Skeletal muscle cell (primary cell): ENCODE measurements at regions not wholly inside any gene's neighbourhood (a gene's known extent, or its start where the extent isn't known, plus 50 kb on each side); places are given as distances from the start of the nearest gene placed in this dataset.

Experiments used
- DNase-seq: peaks from one replicate; pipeline ENCODE4 v3.0.0-alpha.2; 2010; ENCODE audit warnings: low read depth
- H3K4me3 ChIP-seq: 2 replicates; pipeline ENCODE4 v1.5.1; 2011; ENCODE audit warnings: low read depth, mild to moderate bottlenecking, control low read depth, low read length, moderate library complexity

DNA sequence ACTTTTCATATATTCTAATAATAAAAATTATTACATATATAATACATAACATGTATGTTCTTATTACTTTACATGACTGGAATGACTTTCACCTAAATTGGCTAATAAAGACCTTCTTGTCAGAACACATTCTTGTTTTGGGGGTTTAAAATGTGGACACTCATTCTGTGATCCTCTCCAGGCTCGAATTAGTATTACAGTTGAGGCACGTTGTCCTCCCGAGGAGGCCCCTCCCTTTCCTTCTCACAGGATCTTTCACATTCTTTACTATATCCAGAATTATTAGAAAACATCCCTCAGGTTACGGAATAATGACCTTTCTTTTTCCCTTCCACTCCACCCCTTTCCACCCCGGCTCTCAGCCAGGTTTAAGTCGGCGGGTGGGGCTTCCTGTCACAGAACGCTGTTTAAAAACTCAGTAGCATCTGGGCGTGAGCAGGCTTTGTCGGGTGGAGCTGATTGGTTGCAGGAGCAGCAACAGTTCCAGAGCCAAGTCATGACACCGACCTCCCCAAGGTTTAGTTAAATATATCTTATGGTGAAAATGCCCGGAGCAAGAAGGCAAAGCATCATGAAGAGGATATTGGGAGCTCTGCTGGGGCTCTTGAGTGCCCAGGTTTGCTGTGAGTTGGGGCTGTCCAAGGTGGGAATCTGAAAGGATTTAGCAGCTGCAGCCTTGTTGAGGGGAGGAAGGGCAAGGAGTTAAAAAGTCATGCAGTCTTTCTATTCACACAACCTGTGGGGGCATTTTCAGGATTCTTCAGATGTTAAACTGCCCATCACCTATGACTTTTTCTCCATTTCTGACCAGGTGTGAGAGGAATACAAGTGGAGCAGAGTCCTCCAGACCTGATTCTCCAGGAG, 396.7 kb upstream of the OR4E1 start:
- no peak for DNase-seq
- H3K4me3 ChIP-seq = no peak overlapping the region

DNA sequence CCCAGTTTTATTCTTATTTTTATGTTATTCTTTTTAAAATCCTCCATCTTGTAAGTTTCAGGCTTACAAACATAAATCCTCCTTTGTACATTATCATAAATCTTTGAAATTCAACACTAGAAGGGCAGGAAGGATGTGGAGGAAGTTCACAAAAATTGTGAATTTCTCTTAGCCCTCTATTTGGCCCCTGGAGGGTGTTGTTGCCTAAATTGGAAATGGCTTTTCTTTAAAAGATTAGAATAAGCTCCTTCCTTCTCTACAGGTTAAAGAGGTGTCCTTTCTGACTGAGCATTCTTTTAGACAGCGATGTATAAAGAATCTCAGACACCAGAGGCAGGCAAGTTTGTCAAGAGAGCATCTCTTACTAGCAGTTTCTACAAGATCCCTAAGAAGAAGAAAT, 391.7 kb upstream of the OR4E1 start:
- no peak for DNase-seq
- no peak overlapping the region for H3K4me3 ChIP-seq

DNA sequence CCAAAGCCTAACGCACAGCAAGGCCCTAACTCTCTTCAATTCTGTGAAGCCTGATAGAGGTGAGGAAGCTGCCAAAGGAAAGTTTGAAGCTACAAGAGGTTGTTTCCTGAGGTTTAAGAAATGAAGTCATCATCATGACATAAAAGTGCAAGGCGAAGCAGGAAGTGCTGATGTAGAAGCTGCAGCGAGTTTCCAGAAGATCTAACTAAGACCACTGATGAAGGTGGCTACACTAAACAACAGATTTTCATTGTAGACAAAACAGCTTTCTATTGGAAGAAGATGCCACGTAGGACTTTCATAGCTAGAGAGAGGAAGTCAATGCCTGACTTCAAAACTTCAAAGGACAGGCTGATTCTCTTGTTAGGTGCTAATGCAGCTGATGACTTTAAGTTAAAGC, 385.6 kb upstream of the OR4E1 start:
- DNase-seq = no peak

DNA sequence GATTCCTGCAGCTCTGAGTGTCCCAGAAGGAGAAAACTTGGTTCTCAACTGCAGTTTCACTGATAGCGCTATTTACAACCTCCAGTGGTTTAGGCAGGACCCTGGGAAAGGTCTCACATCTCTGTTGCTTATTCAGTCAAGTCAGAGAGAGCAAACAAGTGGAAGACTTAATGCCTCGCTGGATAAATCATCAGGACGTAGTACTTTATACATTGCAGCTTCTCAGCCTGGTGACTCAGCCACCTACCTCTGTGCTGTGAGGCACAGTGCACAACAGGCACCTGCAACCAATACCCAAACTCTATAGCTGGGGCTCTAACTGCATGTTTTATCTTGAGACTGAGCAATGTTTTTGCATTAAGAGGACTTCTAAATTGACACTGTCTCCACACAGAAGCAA, 379.2 kb upstream of the OR4E1 start:
- DNase-seq = no peak
- no peak overlapping the region for H3K4me3 ChIP-seq

More for the DNA sequence above, 385.6 kb upstream of the OR4E1 start:
- H3K4me3 ChIP-seq = no peak overlapping the region

DNA sequence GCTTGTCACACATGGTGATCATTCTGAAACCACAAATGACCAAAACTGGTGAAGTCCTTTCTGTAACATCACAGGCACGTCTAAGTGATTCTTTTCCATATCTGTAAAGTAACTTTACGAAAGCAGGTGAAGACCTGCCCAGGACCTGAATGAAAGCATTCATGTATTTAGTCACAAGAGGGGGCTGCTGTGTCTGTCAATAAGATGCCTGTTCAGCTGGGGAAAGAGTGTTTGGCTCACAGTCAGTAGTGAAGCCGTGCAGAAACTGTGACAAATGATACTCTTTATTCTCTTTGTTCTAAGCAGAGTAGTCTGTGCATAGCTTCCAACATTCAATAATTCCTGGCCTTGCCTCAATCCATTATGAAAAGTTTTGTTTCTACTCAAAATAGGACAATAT, 373.5 kb upstream of the OR4E1 start:
- H3K4me3 ChIP-seq = no peak overlapping the region
- no peak for DNase-seq

DNA sequence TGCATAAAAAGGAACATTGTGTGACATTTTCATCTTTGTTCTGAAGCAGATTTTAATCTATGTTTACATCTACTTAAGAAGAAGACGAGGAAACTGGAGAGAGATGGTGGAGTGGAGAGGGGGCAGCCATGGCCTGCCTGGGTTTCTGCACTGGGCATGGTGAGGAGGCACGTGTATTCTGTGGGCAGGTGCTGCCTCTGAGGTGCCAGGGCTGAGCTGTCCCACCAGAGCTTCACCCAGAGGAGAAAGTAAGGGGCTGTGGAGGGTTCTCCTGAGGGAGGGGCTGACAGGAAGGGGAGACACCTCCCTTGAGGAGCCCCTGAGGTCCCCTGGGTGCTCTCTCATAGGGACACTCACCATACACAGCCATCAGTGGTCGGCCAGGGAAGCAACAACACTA, 372.4 kb upstream of the OR4E1 start:
- DNase-seq = no peak
- no peak overlapping the region for H3K4me3 ChIP-seq

DNA sequence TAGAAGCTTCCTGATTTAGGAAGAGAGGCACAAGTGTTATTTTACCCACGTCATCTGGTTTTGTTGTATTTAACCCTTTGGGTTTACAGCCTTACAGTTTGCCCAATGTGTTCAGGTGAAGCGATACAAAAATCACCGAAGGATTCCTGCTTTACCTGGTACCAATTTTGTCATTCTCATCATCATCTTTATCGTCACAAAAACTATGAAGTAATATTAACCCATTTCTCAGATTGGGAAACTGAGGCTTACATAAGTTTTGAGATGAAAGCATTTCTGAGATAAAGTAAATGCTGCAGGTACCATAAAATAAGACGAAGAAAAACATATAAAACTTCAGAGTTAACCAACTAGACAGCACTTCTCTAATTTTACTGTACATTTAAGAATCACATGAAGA, 370.6 kb upstream of the OR4E1 start:
- no peak for DNase-seq
- H3K4me3 ChIP-seq = no peak overlapping the region

DNA sequence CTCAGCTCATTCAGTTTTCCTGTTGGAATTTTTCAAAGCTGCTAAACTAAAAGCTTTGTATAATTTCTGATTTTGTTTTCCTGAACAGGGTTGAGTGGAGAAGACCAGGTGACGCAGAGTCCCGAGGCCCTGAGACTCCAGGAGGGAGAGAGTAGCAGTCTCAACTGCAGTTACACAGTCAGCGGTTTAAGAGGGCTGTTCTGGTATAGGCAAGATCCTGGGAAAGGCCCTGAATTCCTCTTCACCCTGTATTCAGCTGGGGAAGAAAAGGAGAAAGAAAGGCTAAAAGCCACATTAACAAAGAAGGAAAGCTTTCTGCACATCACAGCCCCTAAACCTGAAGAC, 367.1 kb upstream of the OR4E1 start:
- H3K4me3 ChIP-seq = no peak overlapping the region

DNA sequence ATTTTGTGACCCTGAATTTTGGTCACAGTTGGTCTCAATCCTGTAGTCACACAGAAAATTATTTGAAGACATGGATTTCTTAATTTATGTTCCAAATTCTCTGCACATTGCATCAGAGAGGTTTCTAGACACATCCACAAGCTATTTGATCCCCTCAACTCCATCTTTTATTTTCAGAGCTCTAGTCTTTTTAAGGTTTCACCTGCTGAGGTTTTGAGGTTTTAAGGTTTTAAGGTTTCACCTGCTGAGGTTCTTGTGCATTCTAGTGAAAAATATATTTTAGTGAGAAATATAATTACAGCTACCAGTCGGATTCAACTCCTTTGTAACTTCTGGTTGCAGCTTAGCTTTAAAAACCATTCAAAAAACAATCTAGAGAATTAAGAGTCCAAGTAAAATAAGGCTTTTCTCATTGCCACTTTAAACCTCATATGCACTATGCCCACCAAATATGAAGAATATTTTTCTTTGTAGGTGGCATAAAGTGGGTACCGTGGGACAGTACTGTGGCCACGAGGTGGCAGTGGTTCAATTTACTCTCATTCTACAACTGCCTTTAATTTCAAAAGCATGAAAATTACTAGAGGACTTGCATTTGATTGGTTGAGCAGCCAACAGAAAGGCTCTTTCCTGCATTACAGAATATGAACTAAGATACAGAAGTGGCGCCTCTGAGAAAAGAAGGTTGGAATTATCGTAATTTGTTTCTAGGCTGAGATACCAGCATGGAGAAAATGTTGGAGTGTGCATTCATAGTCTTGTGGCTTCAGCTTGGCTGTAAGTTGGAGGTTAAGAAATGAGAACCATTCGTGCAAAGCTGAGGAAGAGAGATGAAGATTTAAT, 366.5 kb upstream of the OR4E1 start:
- DNase-seq = no peak
- no peak overlapping the region for H3K4me3 ChIP-seq

More for the DNA sequence above, 367.1 kb upstream of the OR4E1 start:
- no peak for DNase-seq

DNA sequence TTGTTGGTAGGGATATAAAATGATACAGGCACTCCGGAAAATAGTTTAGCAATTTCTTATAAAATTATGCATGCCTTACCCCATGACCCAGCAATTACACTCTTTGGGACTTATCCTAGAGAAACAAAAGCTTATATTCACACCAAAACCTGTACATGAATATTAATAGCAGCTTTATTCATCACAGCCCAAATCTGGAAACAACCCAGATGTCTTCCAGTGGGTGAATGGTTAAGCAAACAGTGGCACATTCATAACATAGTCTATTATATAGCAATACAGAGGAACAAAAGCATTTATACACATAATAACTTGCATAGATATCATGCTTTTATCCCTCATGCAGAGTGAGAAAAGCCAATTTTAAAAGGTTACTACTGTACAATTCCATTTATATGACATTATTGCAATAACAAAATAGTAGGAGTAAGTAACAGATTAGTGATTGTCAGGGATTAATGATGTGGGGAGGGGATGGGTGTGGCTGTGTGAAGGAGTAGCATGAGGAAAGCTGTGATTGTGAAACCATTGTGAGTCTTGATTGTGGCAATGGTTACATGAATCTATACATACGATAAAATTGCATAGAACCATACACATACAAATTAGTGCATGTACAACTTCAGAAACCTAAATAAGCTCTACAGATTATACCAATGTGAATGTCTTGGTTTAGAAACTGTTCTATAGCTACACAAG, 363.1 kb upstream of the OR4E1 start:
- H3K4me3 ChIP-seq = no peak overlapping the region
- no peak for DNase-seq

DNA sequence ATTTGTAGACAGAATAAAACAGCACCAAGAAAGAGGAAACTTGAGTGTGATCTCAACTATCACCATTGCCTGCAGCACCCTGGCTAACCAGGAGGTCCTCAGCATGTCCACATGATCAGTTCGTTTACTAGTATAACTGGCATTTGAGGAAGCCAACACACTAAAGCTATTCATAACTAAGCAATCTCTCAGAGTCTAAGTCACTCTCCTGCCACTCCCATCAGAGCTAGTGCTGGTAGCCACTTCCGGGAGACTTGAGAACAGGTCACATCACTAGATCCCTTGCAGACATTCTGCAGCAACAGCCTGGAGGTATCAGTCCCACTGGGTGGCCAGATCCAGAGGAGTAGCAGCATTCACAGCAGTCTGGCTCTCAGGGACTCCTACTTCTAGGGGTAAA, 352.9 kb upstream of the OR4E1 start:
- no peak overlapping the region for H3K4me3 ChIP-seq
- no peak for DNase-seq

DNA sequence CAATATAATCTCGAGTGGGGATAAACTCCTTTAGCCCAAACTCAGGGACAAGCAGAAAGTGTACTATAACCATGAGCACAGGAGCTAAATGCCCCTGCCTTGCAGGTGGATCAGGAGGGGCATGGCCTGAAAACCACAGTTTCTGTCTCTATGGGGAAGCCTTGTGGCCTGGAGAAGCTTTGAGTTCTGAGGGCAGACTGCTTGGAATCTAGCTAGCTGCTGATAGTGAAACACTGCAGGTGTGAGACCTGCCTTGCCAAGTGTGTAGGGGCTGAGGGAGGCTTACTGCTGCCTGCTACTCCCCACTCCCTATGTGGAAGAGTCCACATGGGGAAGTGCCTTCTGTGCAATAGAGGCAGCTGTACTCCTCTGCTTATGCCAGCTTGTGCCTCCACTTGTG, 352.3 kb upstream of the OR4E1 start:
- no peak for DNase-seq
- H3K4me3 ChIP-seq = no peak overlapping the region

DNA sequence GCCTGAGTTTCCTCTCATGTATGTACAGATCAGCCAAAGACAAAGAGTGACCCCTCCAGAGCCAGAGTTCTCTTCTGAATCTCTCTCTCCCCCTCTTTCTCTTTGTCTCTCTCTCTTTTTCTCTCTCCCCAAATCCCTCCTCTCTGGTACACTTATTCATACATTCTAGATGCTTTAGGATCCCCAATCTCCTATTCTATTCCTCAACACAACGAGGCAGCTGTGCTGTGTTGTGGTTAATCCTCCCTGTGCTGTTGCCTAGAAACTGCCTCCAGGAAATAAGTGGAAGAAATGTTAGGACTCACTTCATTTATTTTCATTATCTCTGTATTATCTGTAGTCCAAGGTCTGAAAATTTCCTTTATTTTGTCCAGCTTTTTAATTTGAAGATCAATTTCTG, 350.5 kb upstream of the OR4E1 start:
- no peak overlapping the region for H3K4me3 ChIP-seq
- DNase-seq = no peak

DNA sequence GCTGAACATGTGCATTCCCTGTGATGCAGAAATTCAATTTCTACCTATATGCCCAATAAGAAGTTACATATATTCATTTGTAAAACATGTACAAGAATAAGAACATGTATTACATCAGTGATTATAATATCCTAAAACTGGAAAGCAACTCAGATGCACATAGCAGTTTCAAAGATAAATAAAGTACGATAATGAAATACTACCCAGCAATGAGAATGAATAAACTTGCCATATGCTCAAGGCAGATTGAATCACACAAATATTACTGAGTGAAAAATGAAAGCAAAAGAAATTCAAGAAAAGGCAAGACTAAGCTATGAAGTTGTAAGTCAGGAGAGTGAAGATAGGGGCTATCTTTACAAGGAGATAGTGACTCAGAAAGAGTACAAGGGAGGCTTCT, 345.3 kb upstream of the OR4E1 start:
- no peak for DNase-seq
- no peak overlapping the region for H3K4me3 ChIP-seq

DNA sequence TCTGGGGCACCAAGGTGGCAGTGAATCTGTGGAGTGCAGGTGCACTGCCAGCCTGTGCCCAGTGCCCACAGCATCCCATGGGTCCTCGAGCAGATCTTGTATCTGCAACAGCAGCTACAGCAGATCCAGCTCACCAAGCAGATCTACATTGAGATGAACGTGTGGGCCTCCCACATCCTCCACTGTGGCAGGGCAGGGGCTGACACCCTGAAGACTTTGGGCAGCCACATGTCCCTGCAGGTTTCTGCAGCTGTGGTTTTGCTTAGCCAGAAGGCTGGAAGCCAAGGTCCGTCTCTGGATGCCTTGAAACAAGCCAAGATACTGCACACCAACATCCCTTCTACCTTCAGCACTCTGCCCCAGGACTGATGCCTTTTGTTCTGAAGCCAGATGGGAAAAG, 338.8 kb upstream of the OR4E1 start:
- H3K4me3 ChIP-seq = no peak overlapping the region
- no peak for DNase-seq

DNA sequence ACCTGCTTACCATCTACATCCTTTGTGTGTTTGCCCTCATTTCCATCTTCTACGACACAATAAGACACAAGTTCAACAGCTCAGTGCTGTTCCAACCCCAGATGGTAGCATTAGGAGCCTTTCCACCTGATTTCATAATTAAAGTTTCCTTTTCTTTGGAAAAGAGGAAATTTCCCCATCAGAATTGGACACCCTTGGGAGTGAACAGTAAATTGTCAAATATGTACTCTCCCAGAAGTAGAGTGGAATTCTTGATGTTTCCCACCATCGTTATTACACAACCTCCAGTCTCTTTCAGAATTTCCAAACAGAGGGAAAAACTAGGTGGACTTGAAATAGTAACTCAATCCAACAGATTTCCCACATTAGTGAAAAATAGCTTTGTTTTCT, 337.6 kb upstream of the OR4E1 start:
- H3K4me3 ChIP-seq = no peak overlapping the region
- no peak for DNase-seq

DNA sequence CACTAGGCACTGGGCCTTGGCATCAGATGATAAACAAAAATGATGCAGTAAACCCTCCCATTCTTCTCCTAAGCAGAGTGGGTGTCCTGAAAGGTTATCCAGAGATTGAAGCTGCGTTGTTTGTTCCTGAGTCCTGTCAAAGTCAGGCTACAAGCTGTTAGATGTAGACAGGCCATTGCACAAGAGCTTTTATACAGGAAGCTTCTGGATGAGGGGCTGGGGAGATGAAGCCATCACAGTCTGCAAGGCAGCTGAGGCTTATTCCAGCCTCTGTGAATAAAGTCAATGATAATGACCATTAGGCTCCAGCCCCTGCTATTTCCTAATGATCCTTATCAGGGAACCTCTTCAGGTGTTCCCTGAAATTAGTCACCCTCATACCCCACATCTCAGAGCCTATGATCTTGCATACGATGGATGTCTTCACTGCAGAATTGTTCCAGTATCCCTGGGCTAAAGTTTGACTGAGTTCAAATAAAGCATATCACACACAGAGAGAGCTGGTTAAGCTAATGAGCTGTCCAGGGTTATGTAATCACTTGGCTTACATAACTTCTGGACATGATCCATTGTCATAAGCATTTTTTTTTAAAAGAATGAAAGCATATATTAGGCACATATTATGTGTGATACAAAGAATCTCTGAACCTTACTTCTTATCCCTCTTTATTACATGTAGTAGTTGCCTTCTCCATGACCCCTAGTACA, 337.1 kb upstream of the OR4E1 start:
- H3K4me3 ChIP-seq = no peak overlapping the region
- no peak for DNase-seq

DNA sequence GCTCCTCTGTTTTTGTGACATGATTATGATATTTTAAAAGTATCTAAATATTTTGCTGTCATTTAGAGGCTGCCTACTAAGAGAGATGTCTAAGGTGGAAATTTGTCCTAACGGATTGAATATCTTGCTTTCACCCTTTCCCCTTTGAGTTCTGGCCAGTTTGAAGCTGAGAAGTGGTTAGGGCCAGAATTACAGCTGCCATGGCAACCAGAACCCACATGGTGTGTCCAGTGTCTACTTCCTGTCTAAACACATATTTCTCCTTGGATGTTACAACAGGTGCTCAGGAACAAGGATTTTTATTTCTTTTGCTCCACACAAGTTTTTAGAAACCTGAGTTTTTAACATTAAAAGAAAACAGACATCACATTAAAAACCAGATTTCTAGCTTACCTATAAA, 335.1 kb upstream of the OR4E1 start:
- no peak overlapping the region for H3K4me3 ChIP-seq
- no peak for DNase-seq

DNA sequence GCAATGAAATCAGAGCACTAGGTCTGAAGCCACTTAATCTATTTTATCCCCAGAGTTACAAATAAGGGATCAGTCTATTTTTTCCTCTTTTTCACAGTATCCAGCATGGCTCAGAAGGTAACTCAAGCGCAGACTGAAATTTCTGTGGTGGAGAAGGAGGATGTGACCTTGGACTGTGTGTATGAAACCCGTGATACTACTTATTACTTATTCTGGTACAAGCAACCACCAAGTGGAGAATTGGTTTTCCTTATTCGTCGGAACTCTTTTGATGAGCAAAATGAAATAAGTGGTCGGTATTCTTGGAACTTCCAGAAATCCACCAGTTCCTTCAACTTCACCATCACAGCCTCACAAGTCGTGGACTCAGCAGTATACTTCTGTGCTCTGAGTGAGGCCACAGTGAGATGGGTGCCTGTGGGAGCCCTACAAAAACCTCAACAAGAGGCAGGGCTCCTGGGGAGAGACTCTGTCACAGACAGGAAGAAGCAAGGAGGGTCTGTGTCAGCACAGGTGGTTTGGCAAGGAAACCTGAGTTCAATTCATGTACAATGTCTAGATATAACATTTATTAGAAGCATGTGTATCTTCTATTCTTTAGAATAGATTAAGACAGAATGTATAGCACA, 334.3 kb upstream of the OR4E1 start:
- no peak overlapping the region for H3K4me3 ChIP-seq
- DNase-seq = no peak
